ENCODE measurements at regions not wholly inside any gene's neighbourhood (a gene's known extent, or its start where the extent isn't known, plus 50 kb on each side); places are given as distances from the start of the nearest gene placed in this dataset.

- no peak for ATAC-seq
- Histone ChIP-seq H3K4me1 (replicated peaks in 1 of 2; ENCODE audit: control insufficient read depth in 2 of 2, insufficient read depth in 2 of 2, low read length in 2 of 2) (no peaks in the 10 kb centered on the region), H3K9me1 (ENCODE audit: control insufficient read depth, insufficient read depth, low read length) (no peaks in the 10 kb centered on the region), H4K20me1 (replicated peaks; ENCODE audit: control insufficient read depth, insufficient read depth, low read length) (no peaks in the 10 kb centered on the region), H2AFZ (ENCODE audit: low read depth, low read length) (no peak overlapping the region), H3K27me3 (ENCODE audit: control insufficient read depth in 2 of 2, insufficient read depth in 2 of 2, low read length in 2 of 2) (no peaks in the 10 kb centered on the region), H3K36me3 (ENCODE audit: control insufficient read depth, insufficient read depth, low read length) (no peaks in the 10 kb centered on the region), H3K79me2 (ENCODE audit: control insufficient read depth, insufficient read depth, low read length) (no peaks in the 10 kb centered on the region), H3K4me3 (no peak overlapping the region), H3K9me3 (replicated peaks; ENCODE audit: control insufficient read depth, insufficient read depth, low read depth, low read length) (no peaks in the 10 kb centered on the region; the same call in 1 of the 2 replicates), H3K9ac (ENCODE audit: insufficient read depth in 1 of 2, low read depth in 2 of 2, low read length in 2 of 2) (no peak overlapping the region), H3K27ac (ENCODE audit: extremely low read depth, low read depth, low read length) (no peak overlapping the region), H3K4me2 (ENCODE audit: insufficient read depth, low read length) (no peak overlapping the region)
- no TSS peak for BruUV-seq (replicated peaks)
- 0% methylated on average over 1 of the region's 1 CpG for WGBS (ENCODE audit: insufficient coverage, low coverage, missing lambda C conversion rate)
- in situ Hi-C loops (cut with MboI) (no loop called here), intact Hi-C loops (cut with micrococcal nuclease) (no loop called here)
- ChIA-PET POLR2A (no interaction called here), CTCF (ENCODE audit: low intra/inter-chr PET ratio) (no interaction called here)
- TF ChIP-seq CREBBP (IDR thresholded peaks at IDR 0.05; ENCODE audit: low read depth, low read length) (no peak), TAF15 (IDR thresholded peaks at IDR 0.05; ENCODE audit: low read depth, low read length) (no peak)
- no peak for DNase-seq (ENCODE audit: extremely low read depth in 1 of 4, low spot score in 3 of 4)
- FAIRE-seq, result no peak
These were observed 356.4 kb upstream of the GOT2 start for GRCh38 chr16:59090541-59090940.

GRCh38 chr16:59088431-59088830, 354.3 kb upstream of the GOT2 start:
- 0% methylated on average over 8 of the region's 8 CpGs for WGBS (ENCODE audit: insufficient coverage, low coverage, missing lambda C conversion rate)
- ChIA-PET POLR2A (no interaction called here), CTCF (ENCODE audit: low intra/inter-chr PET ratio) (no interaction called here)
- intact Hi-C loops (cut with micrococcal nuclease), result no loop called here
- Histone ChIP-seq H2AFZ (ENCODE audit: low read depth, low read length) (no peak overlapping the region), H3K4me3 (no peak overlapping the region), H3K4me2 (ENCODE audit: insufficient read depth, low read length) (no peak overlapping the region), H3K9me3 (replicated peaks; ENCODE audit: control insufficient read depth, insufficient read depth, low read depth, low read length) (no peaks in the 10 kb centered on the region; the same call in 1 of the 2 replicates), H3K79me2 (ENCODE audit: control insufficient read depth, insufficient read depth, low read length) (no peaks in the 10 kb centered on the region), H3K4me1 (replicated peaks in 1 of 2; ENCODE audit: control insufficient read depth in 2 of 2, insufficient read depth in 2 of 2, low read length in 2 of 2) (no peaks in the 10 kb centered on the region), H3K36me3 (ENCODE audit: control insufficient read depth, insufficient read depth, low read length) (no peaks in the 10 kb centered on the region), H4K20me1 (replicated peaks; ENCODE audit: control insufficient read depth, insufficient read depth, low read length) (no peaks in the 10 kb centered on the region), H3K9me1 (ENCODE audit: control insufficient read depth, insufficient read depth, low read length) (no peaks in the 10 kb centered on the region), H3K27ac (ENCODE audit: extremely low read depth, low read depth, low read length) (no peak overlapping the region), H3K9ac (ENCODE audit: insufficient read depth in 1 of 2, low read depth in 2 of 2, low read length in 2 of 2) (no peak overlapping the region), H3K27me3 (ENCODE audit: control insufficient read depth in 2 of 2, insufficient read depth in 2 of 2, low read length in 2 of 2) (no peaks in the 10 kb centered on the region)
- in situ Hi-C loops (cut with MboI), result no loop called here
- TF ChIP-seq FOXJ3 (CRISPR knock-in tag; IDR thresholded peaks at IDR 0.05) (no peak), MXI1 (IDR thresholded peaks at IDR 0.05; ENCODE audit: low read depth, low read length) (no peak), MED1 (CRISPR knock-in tag; IDR thresholded peaks at IDR 0.05; ENCODE audit: borderline replicate concordance) (no peak), ZNF586 (CRISPR knock-in tag; conservative IDR thresholded peaks at IDR 0.05) (no peak), TCFL5 (CRISPR knock-in tag; conservative IDR thresholded peaks at IDR 0.05) (no peak), MTA2 (IDR thresholded peaks at IDR 0.05; ENCODE audit: low read depth) (no peak), ZNF507 (tag; conservative IDR thresholded peaks at IDR 0.05) (no peak), KLF6 (CRISPR knock-in tag; IDR thresholded peaks at IDR 0.05; ENCODE audit: borderline replicate concordance) (no peak), HNRNPK (IDR thresholded peaks at IDR 0.05; ENCODE audit: low read depth, low read length, poor library complexity, severe bottlenecking) (no peak), SAFB2 (IDR thresholded peaks at IDR 0.05; ENCODE audit: borderline replicate concordance, low read depth, low read length, severe bottlenecking) (no peak), ZNF518B (CRISPR knock-in tag; IDR thresholded peaks at IDR 0.05) (no peak), ZNF668 (CRISPR knock-in tag; IDR thresholded peaks at IDR 0.05) (no peak)
- no peak for FAIRE-seq
- ATAC-seq, result no peak
- no TSS peak for BruUV-seq (replicated peaks)
- no peak for DNase-seq (ENCODE audit: extremely low read depth in 1 of 4, low spot score in 3 of 4)
